ENCODE measurements at regions not wholly inside any gene's neighbourhood (a gene's known extent, or its start where the extent isn't known, plus 50 kb on each side); places are given as distances from the start of the nearest gene placed in this dataset.
"Not testable (repeated sequence)": the region's sequence is repeated elsewhere in the genome, so short reads cannot be mapped to it uniquely, and the experiment has no call there.

DNA sequence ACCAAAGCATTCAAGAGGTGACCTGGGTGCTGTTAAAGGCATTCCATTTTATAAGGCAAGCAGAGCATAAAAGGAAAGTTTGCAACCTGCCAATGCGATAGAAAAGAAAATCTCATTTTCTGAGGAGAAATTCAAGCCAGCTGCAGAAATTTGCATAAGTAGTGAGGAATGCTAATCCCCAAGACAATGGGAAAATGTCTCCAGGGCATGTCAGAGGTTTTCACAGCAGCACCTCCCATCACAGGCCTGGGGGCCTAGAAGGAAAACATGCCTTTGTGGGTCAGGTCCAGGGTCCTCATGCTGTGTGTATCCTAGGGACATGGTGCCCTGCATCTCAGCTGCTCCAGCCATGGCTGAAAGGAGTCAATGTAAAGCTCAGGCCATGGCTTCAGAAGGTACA is 775.8 kb downstream of the IGSF11 start:
- DNase-seq (ENCODE audit: low read depth in 3 of 3), result not testable (repeated sequence)

GRCh38 chr3:118262800-118263402 is 771.7 kb downstream of the IGSF11 start:
- no peak for DNase-seq (ENCODE audit: low read depth in 3 of 3)

DNA sequence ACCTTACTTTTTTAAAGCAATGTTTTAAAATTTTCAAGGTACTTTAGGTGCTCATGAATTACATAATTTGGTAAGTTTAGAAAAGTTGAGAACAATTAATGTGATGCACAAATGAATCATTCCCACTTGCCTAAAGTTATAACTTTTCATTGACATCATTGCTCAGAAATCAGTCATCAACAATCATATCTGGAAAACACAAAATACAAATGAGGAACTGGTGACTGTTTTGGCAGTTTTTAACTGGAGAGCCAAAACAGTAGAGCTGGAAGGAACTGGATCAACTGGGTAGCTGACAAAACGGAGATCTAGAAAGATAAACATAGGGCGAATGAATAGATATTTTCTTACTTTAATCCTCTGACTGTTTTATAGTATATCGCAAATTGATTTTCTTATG is 767.1 kb downstream of the IGSF11 start:
- DNase-seq (ENCODE audit: low read depth in 3 of 3), result no peak

DNA sequence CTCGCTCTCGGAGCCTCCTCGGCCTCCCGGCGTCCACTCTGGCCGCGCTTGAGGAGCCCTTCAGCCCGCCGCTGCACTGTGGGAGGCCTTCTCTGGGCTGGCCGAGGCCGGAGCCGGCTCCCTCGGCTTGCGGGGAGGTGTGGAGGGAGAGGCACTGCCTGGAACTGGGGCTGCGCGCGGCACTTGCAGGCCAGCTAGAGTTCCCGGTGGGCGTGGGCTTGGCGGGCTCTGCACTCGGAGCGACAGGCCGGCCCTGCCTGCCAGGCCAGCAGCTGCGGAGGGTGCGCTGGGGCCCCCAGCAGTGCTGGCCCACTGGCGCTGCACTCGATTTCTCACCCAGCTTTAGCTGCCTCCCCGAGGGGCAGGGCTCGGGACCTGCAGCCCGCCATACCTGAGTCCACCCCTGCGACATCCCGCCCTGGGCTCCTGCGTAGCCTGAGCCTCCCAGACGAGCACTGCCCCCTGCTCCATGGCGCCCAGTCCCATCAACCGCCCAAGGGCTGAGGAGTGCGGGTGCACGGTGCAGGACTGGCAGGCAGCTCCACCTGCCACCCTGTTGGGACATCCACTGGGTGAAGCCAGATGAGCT is 765.0 kb downstream of the IGSF11 start:
- DNase-seq (ENCODE audit: low read depth in 3 of 3), result no peak

DNA sequence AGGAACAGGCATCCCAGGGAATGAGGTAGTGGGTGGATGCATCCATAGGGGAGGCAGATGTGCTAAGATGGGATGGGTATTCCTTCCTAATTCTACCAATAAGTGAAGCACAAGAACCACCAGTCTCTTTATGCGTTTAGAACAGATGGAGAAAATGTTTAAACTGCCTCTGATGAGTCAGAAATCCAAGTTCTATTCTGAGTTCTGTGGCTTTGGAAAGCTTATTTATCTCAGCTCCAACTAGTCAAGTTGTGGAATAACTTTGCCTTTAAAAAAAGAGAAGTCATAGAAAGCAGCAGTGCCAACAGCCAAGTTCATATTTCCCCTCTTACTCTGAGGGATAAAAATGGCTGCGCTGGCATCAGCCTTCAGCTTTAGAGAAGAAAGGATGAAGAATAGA is 761.7 kb downstream of the IGSF11 start:
- DNase-seq (ENCODE audit: low read depth in 3 of 3), result no peak

DNA sequence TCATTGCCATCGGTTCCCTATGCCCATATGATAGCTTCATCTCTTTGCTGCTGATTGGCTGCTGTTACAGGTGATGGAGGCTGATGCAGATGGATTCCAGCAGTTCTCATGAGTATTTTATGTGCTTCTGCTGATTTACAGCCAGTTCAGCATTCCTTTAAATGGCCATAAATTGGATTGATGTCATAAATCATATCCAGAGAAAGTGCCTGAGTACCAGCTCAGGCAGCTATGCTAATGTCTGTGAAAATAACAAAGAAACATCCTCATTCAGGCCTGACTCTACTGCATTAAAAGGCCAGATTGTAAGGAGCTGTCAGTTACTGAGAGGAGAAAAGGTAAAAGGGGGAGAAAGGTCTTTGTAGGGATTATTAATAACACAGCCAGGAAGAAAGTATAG is 756.8 kb downstream of the IGSF11 start:
- DNase-seq (ENCODE audit: low read depth in 3 of 3), result no peak

DNA sequence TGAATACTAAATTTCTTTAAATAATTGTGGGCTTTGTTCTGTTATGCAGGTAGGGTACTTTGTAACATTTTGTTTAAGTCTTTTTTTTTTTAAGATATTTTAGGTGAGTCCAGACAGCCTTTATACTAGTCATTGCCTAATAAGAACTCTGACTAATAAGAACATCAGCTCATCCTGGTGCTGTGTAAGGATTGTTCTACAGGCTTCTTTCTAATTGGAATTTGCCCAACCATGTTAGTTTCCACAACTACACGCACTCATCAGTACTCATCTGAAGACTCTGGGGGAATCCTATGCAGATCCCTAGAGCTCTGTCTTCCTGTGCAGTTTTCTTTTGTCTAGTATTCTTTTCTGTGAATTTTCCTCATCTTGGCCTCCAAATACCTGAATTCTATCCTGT is 741.8 kb downstream of the IGSF11 start:
- DNase-seq (ENCODE audit: low read depth in 3 of 3), result no peak

DNA sequence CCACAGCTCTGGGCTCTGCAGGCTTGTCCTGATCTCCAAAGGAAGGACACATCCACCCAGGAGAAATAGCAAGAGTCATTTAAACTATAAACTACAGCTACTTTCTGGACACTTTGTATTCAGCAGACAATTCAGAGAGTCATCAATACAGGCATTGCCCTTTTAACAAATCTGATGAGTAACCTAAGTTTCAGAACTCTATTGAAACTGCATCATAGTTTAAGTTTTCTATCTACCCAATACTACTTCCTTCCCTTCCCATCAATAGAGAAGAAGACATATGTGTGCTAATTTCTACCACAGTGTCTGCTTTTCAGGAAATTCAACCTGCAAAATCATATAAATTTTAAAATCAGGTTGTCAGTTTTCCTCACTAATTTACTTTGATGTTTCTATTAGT is 736.5 kb downstream of the IGSF11 start:
- no peak for DNase-seq (ENCODE audit: low read depth in 3 of 3)

DNA sequence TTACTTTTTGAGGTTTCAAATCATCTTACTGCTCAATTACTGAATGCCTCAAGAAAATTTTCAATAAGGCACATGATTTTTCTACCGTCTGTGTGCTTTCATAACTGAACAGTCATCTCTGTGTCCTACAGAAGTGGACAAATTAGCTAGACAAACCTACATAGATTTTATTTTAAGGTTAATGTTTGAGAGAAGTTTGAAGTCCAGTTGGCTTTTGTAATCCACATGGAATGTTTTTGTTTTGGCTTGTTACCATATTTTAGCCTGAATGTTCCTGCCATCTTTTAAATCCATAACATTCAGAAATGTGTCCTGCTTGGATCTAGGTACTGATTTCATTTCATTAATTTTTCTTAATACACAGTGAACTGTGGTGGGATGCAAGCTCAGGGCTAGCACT is 730.1 kb downstream of the IGSF11 start:
- DNase-seq (ENCODE audit: low read depth in 3 of 3), result no peak

- no peak for DNase-seq (ENCODE audit: low read depth in 3 of 3)
These were observed 701.9 kb downstream of the IGSF11 start for GRCh38 chr3:118332699-118333098.

DNA sequence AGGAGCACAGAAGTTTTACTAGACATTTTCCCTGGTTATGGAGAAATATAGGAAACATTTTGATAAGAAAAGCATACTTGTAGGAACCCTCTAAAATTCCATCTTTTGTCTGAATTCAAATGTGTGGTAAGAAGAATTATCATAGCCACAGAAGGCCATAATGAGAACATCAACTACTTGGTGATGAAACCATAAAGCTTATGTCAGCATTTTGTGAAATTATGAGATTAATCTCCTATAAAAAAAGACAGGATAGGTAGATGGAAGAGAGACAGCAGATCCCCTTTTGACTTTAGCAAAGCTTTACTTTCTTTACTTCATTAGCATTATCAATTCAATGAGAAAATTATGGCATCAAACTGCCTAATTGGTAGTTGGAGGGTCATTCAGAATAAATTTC is 697.0 kb downstream of the IGSF11 start:
- no peak for DNase-seq (ENCODE audit: low read depth in 3 of 3)

GRCh38 chr3:118347396-118348168 is 687.1 kb downstream of the IGSF11 start:
- no peak for DNase-seq (ENCODE audit: low read depth in 3 of 3)

GRCh38 chr3:118348169-118348557 is 686.5 kb downstream of the IGSF11 start:
- no peak for DNase-seq (ENCODE audit: low read depth in 3 of 3)

GRCh38 chr3:118354556-118354955 is 680.1 kb downstream of the IGSF11 start:
- no peak for DNase-seq (ENCODE audit: low read depth in 3 of 3)

DNA sequence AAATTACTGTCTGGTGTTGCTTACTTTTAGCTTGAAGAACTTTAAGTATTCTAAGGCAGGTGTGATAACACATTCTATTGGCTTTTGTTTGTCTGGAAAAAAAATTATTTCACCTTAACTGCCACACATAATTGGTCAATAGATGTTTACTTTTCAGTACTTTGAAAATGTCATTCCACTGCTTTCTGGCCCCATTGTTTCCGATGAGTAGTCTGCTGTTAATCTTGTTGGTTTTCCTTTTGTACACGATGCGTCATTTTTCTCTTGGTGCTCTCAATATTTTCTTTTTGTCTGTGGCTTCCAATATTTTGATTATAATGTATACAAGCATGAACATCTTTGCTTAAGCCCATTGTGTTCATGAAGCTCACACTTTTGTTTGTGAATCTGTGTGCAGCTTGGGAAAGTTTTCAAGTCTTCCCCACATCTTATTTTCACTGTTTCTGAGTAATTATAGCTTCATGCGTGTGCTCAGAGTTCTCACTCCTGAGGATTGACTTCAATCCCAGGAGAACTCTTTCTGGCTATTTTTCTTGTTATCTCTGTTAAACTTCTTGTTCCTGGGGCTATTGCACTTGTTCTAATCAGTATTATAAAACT is 664.7 kb downstream of the IGSF11 start:
- no peak for DNase-seq (ENCODE audit: low read depth in 3 of 3)

GRCh38 chr3:118380576-118380975 is 654.1 kb downstream of the IGSF11 start:
- no peak for DNase-seq (ENCODE audit: low read depth in 3 of 3)

- DNase-seq (ENCODE audit: low read depth in 3 of 3), result no peak
These were observed 638.2 kb downstream of the IGSF11 start for GRCh38 chr3:118396491-118396890.

DNA sequence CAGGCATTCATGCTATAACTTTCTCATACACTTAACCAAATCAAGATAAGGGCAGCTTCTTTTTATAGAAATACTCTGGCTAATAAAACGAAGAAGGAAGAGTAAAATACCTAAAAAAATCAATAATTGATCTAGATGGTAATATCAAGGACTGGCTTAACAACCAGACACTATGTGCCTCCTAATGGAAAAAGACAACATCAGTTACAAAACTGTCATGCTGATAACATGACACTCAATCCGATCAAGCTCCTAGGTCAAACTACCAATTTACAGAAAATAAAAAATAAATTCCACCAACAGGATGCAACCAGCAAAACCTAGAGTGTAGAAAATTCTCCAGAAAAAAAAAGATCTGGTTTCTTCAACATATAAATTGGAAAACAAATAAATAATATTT is 634.6 kb downstream of the IGSF11 start:
- no peak for DNase-seq (ENCODE audit: low read depth in 3 of 3)

GRCh38 chr3:118400886-118401285 is 633.8 kb downstream of the IGSF11 start:
- DNase-seq (ENCODE audit: low read depth in 3 of 3), result no peak

GRCh38 chr3:118401887-118402286 is 632.8 kb downstream of the IGSF11 start:
- DNase-seq (ENCODE audit: low read depth in 3 of 3), result no peak

DNA sequence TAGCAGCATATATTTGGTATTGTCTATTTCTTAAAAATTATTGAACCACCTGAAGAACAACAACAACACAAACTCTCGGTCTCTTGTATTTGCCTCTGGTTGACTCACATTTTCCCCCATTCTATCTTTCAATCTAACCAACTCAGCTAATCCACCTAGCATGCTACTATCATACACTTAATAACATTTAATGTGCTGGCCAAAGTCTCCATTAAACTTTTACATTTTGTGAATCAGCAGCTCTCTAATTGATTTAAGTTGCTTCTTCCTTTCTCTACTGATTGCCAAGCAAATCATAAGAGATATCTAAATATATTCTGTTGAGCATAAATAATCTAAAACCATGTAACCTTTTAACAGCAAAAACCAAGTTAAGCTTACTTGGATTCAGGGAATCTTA is 631.7 kb downstream of the IGSF11 start:
- DNase-seq (ENCODE audit: low read depth in 3 of 3), result no peak

DNA sequence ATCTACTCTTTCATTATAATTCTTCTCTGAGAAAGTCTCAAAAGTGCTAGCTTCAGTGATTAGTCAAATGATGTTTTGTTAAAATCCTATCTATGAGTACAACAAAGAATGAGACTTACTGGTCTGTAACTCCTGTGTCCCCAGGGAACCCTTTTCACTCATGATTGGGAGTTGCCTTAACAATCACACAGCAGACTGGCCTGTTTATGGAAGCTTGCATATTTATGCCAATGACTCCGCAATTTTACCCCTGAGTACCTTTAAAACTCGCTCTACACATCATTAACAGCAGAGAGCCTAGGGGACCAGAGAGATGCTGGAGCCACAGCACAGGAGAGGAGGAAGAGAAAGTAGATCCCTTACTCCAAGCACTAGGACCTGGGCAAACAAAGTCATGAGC is 628.1 kb downstream of the IGSF11 start:
- no peak for DNase-seq (ENCODE audit: low read depth in 3 of 3)

DNA sequence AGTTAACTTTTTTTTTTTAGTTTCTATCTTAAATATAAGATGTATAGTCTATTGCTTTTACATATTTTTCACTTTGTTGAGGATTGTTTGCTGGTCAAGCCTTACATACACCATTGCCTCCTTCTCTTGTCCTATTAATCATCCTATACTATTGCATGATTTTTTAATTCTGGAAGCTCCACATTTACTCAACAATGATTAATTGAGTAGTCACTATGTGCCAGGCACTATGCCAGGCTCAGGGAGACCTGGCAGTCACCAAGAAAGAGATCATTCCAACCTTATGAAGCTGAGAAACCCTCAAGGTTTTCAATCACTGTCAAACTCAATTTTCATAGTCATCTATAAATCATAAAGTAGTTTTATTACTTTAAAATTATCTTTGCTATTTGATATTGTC is 626.2 kb downstream of the IGSF11 start:
- no peak for DNase-seq (ENCODE audit: low read depth in 3 of 3)
